Lower lobe of right lung (tissue), 2 donors: ENCODE measurements at regions not wholly inside any gene's neighbourhood (a gene's known extent, or its start where the extent isn't known, plus 50 kb on each side); places are given as distances from the start of the nearest gene placed in this dataset.
"Not testable (repeated sequence)": the region's sequence is repeated elsewhere in the genome, so short reads cannot be mapped to it uniquely, and the experiment has no call there.

Experiments
- ATAC-seq, 2 donors: fragments of 200-7000 bp; cut with Tn5 transposase; one replicate each; pipeline ENCODE4 v1.9.1; 2020 to 2022; ENCODE audit warnings: mild to moderate bottlenecking in 2 of 2, moderate library complexity in 2 of 2
- DNase-seq: peaks from one replicate; pipeline ENCODE4 v3.0.0-alpha.2; 2020
- H3K27ac ChIP-seq: fragments of 200-600 bp; one replicate; pipeline ENCODE4 v1.8.0; 2022
- H3K27me3 ChIP-seq: fragments of 200-600 bp; one replicate; pipeline ENCODE4 v1.8.0; 2022; ENCODE audit warnings: low read depth
- H3K36me3 ChIP-seq: fragments of 200-600 bp; one replicate; pipeline ENCODE4 v1.8.0; 2022; ENCODE audit warnings: mild to moderate bottlenecking
- H3K4me1 ChIP-seq: fragments of 200-600 bp; one replicate; pipeline ENCODE4 v1.8.0; 2022
- H3K4me3 ChIP-seq: fragments of 200-600 bp; one replicate; pipeline ENCODE4 v1.8.0; 2022; ENCODE audit warnings: mild to moderate bottlenecking
- H3K9me3 ChIP-seq: fragments of 200-600 bp; one replicate; pipeline ENCODE4 v1.8.0; 2022
- intact Hi-C: fragments of 100-400 bp; cut with DNase I; formaldehyde crosslinking; loops from one replicate; pipeline ENCODE4 v1.11.0; 2022
- donor health status: DM: no; HTN: yes; CAD: no; lungs with severe emphysema.

GRCh38 chr16:16609627-16610026, 230.7 kb downstream of the NPIPA7 start:
- DNase-seq, H3K27ac ChIP-seq, H3K4me3 ChIP-seq, intact Hi-C loops, ATAC-seq, H3K4me1 ChIP-seq, H3K27me3 ChIP-seq, H3K36me3 ChIP-seq, H3K9me3 ChIP-seq: not testable (repeated sequence)

- intact Hi-C loops = not testable (repeated sequence)
Measured at GRCh38 chr16:16610389-16610967, 231.5 kb downstream of the NPIPA7 start.

GRCh38 chr16:16613212-16613611, 234.3 kb downstream of the NPIPA7 start:
- H3K4me1 ChIP-seq, H3K4me3 ChIP-seq, DNase-seq, H3K27ac ChIP-seq, H3K27me3 ChIP-seq, H3K36me3 ChIP-seq, intact Hi-C loops, H3K9me3 ChIP-seq, ATAC-seq: not testable (repeated sequence)

More at GRCh38 chr16:16610389-16610967, 231.5 kb downstream of the NPIPA7 start:
- H3K27ac ChIP-seq, H3K4me3 ChIP-seq, H3K27me3 ChIP-seq, H3K4me1 ChIP-seq, H3K36me3 ChIP-seq, DNase-seq, H3K9me3 ChIP-seq: not testable (repeated sequence)
- peak in 1 of 2 donors; percentile 55 for ATAC-seq

GRCh38 chr16:16614484-16614883, 235.5 kb downstream of the NPIPA7 start:
- ATAC-seq, H3K27me3 ChIP-seq, DNase-seq, H3K4me1 ChIP-seq, H3K9me3 ChIP-seq, H3K36me3 ChIP-seq, H3K27ac ChIP-seq, H3K4me3 ChIP-seq, intact Hi-C loops: not testable (repeated sequence)

- H3K4me1 ChIP-seq, H3K4me3 ChIP-seq, H3K36me3 ChIP-seq, H3K27ac ChIP-seq, H3K9me3 ChIP-seq, intact Hi-C loops, DNase-seq, ATAC-seq, H3K27me3 ChIP-seq: not testable (repeated sequence)
Measured at GRCh38 chr16:16618963-16619465, 240.1 kb downstream of the NPIPA7 start.

GRCh38 chr16:16624367-16624766, 245.4 kb downstream of the NPIPA7 start:
- H3K36me3 ChIP-seq, H3K27ac ChIP-seq, H3K27me3 ChIP-seq, intact Hi-C loops, DNase-seq, H3K4me3 ChIP-seq, H3K9me3 ChIP-seq, H3K4me1 ChIP-seq, ATAC-seq: not testable (repeated sequence)

GRCh38 chr16:16625140-16625539, 246.2 kb downstream of the NPIPA7 start:
- H3K27ac ChIP-seq, intact Hi-C loops, H3K27me3 ChIP-seq, DNase-seq, H3K9me3 ChIP-seq, H3K4me1 ChIP-seq, H3K36me3 ChIP-seq, H3K4me3 ChIP-seq, ATAC-seq: not testable (repeated sequence)

GRCh38 chr16:16627865-16628264, 248.9 kb downstream of the NPIPA7 start:
- ATAC-seq, DNase-seq, H3K4me1 ChIP-seq, H3K27ac ChIP-seq, intact Hi-C loops, H3K9me3 ChIP-seq, H3K4me3 ChIP-seq, H3K36me3 ChIP-seq, H3K27me3 ChIP-seq: not testable (repeated sequence)

- H3K4me1 ChIP-seq, H3K27ac ChIP-seq, DNase-seq, H3K27me3 ChIP-seq, intact Hi-C loops, H3K4me3 ChIP-seq, H3K9me3 ChIP-seq, ATAC-seq, H3K36me3 ChIP-seq: not testable (repeated sequence)
Measured at GRCh38 chr16:16638231-16638630, 259.3 kb downstream of the NPIPA7 start.

GRCh38 chr16:16638714-16639113, 259.8 kb downstream of the NPIPA7 start:
- H3K27ac ChIP-seq, intact Hi-C loops, ATAC-seq, H3K4me1 ChIP-seq, H3K4me3 ChIP-seq, H3K36me3 ChIP-seq, H3K9me3 ChIP-seq, DNase-seq, H3K27me3 ChIP-seq: not testable (repeated sequence)

GRCh38 chr16:16643828-16644227, 264.9 kb downstream of the NPIPA7 start:
- H3K4me3 ChIP-seq, DNase-seq, intact Hi-C loops: not testable (repeated sequence)

GRCh38 chr16:16648002-16648401, 269.1 kb downstream of the NPIPA7 start:
- intact Hi-C loops, H3K36me3 ChIP-seq, H3K9me3 ChIP-seq, H3K27me3 ChIP-seq, ATAC-seq, H3K4me1 ChIP-seq, H3K27ac ChIP-seq, H3K4me3 ChIP-seq, DNase-seq: not testable (repeated sequence)

More at GRCh38 chr16:16643828-16644227, 264.9 kb downstream of the NPIPA7 start:
- not testable (repeated sequence) for H3K4me1 ChIP-seq, ATAC-seq, H3K27me3 ChIP-seq, H3K9me3 ChIP-seq, H3K36me3 ChIP-seq, H3K27ac ChIP-seq

GRCh38 chr16:16672180-16672812, 293.4 kb downstream of the NPIPA7 start:
- intact Hi-C loops, H3K4me3 ChIP-seq, H3K27me3 ChIP-seq, H3K4me1 ChIP-seq, H3K36me3 ChIP-seq, ATAC-seq, H3K9me3 ChIP-seq, DNase-seq, H3K27ac ChIP-seq: not testable (repeated sequence)

GRCh38 chr16:16674820-16675219, 295.9 kb downstream of the NPIPA7 start:
- ATAC-seq, DNase-seq, intact Hi-C loops, H3K36me3 ChIP-seq, H3K9me3 ChIP-seq, H3K4me3 ChIP-seq, H3K27me3 ChIP-seq, H3K4me1 ChIP-seq, H3K27ac ChIP-seq: not testable (repeated sequence)
